ENCODE measurements at regions not wholly inside any gene's neighbourhood (a gene's known extent, or its start where the extent isn't known, plus 50 kb on each side); places are given as distances from the start of the nearest gene placed in this dataset.

GRCh38 chr11:97743205-97743742, 1277.5 kb upstream of the CNTN5 start:
- TF ChIP-seq EP300 (IDR thresholded peaks at IDR 0.05), result no peak
- TF ChIP-seq, protein P1, sequence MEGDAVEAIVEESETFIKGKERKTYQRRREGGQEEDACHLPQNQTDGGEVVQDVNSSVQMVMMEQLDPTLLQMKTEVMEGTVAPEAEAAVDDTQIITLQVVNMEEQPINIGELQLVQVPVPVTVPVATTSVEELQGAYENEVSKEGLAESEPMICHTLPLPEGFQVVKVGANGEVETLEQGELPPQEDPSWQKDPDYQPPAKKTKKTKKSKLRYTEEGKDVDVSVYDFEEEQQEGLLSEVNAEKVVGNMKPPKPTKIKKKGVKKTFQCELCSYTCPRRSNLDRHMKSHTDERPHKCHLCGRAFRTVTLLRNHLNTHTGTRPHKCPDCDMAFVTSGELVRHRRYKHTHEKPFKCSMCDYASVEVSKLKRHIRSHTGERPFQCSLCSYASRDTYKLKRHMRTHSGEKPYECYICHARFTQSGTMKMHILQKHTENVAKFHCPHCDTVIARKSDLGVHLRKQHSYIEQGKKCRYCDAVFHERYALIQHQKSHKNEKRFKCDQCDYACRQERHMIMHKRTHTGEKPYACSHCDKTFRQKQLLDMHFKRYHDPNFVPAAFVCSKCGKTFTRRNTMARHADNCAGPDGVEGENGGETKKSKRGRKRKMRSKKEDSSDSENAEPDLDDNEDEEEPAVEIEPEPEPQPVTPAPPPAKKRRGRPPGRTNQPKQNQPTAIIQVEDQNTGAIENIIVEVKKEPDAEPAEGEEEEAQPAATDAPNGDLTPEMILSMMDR (IDR thresholded peaks at IDR 0.05), result no peak
